WTC11 (cell line): ENCODE measurements at regions not wholly inside any gene's neighbourhood (a gene's known extent, or its start where the extent isn't known, plus 50 kb on each side); places are given as distances from the start of the nearest gene placed in this dataset.

Source experiments
- ATAC-seq: fragments of 200-7000 bp; cut with Tn5 transposase; 2 replicates; pipeline ENCODE4 v1.10.0; 2021; ENCODE audit warnings: mild to moderate bottlenecking, moderate library complexity
- CTCF ChIA-PET: fragments of 300-600 bp; sonication (Branson Sonifier 250); formaldehyde crosslinking; loops from one replicate; lab custom pipeline; 2021; ENCODE audit warnings: antibody characterized with exemption; lab: Charles Lee
- POLR2A ChIA-PET: fragments of 350-600 bp; sonication (Branson Sonifier 250); formaldehyde crosslinking; loops from one replicate; lab custom pipeline; 2021; ENCODE audit warnings: antibody characterized with exemption; lab: Charles Lee
- DNase-seq: peaks from one replicate; pipeline ENCODE4 v3.0.0; 2021; ENCODE audit warnings: low spot score
- H3K27ac Mint-ChIP-seq: 2 replicates; pipeline ENCODE4 v1.8.0; 2021; ENCODE audit warnings: mixed read lengths
- H3K27me3 Mint-ChIP-seq: 2 replicates; pipeline ENCODE4 v1.8.0; 2021; ENCODE audit warnings: low read depth, mild to moderate bottlenecking, moderate library complexity, mixed read lengths
- H3K36me3 Mint-ChIP-seq: 2 replicates; pipeline ENCODE4 v1.8.0; 2021; ENCODE audit warnings: mixed read lengths
- H3K4me1 Mint-ChIP-seq: 2 replicates; pipeline ENCODE4 v1.8.0; 2022; ENCODE audit warnings: mixed read lengths
- H3K4me3 Mint-ChIP-seq: 2 replicates; pipeline ENCODE4 v1.8.0; 2021; ENCODE audit warnings: mild to moderate bottlenecking, moderate library complexity, mixed read lengths
- H3K9me3 Mint-ChIP-seq: 2 replicates; pipeline ENCODE4 v1.8.0; 2021; ENCODE audit warnings: mixed read lengths
- CBFB ChIP-seq: sonication (generic); formaldehyde crosslinking; IDR thresholded peaks from 2 replicates; pipeline ENCODE4 v1.8.1; 2022; ENCODE audit warnings: mild to moderate bottlenecking, low read depth, missing genetic modification reagents
- E2F1 ChIP-seq: sonication (generic); formaldehyde crosslinking; IDR thresholded peaks from 2 replicates; pipeline ENCODE4 v1.8.0; 2022; ENCODE audit warnings: mild to moderate bottlenecking, missing genetic modification reagents
- E2F5 ChIP-seq: sonication (generic); formaldehyde crosslinking; IDR thresholded peaks from 2 replicates; pipeline ENCODE4 v1.8.1; 2022; ENCODE audit warnings: mild to moderate bottlenecking, moderate library complexity, missing genetic modification reagents
- ELF4 ChIP-seq: sonication (generic); formaldehyde crosslinking; IDR thresholded peaks from 2 replicates; pipeline ENCODE4 v1.8.1; 2022; ENCODE audit warnings: low read depth, mild to moderate bottlenecking, moderate library complexity, missing genetic modification reagents
- FOXJ3 ChIP-seq: sonication (generic); formaldehyde crosslinking; IDR thresholded peaks from 2 replicates; pipeline ENCODE4 v1.9.0; 2021; ENCODE audit warnings: missing genetic modification reagents, mild to moderate bottlenecking, borderline replicate concordance
- FOXP1 ChIP-seq: sonication (generic); formaldehyde crosslinking; IDR thresholded peaks from 2 replicates; pipeline ENCODE4 v1.8.0; 2022; ENCODE audit warnings: missing genetic modification reagents, mild to moderate bottlenecking, moderate library complexity, borderline replicate concordance
- JUN ChIP-seq: sonication (generic); formaldehyde crosslinking; IDR thresholded peaks from 2 replicates; pipeline ENCODE4 v1.8.0; 2023; ENCODE audit warnings: mild to moderate bottlenecking, missing genetic modification reagents
- MXD4 ChIP-seq: fragments of 250-450 bp; sonication (Bioruptor Pico); IDR thresholded peaks from 2 replicates; pipeline ENCODE4 v1.8.0; 2021; ENCODE audit warnings: mild to moderate bottlenecking, moderate library complexity, borderline replicate concordance
- NR2C2 ChIP-seq: sonication (generic); formaldehyde crosslinking; IDR thresholded peaks from 2 replicates; pipeline ENCODE4 v1.8.0; 2022; ENCODE audit warnings: mild to moderate bottlenecking, missing genetic modification reagents
- RELA ChIP-seq: sonication (generic); formaldehyde crosslinking; IDR thresholded peaks from 2 replicates; pipeline ENCODE4 v1.8.1; 2022; ENCODE audit warnings: missing genetic modification reagents, mild to moderate bottlenecking, borderline replicate concordance
- ZNF232 ChIP-seq: sonication (generic); formaldehyde crosslinking; IDR thresholded peaks from 2 replicates; pipeline ENCODE4 v1.8.0; 2022; ENCODE audit warnings: mild to moderate bottlenecking, missing genetic modification reagents
- TF ChIP-seq, protein P1 (sequence below): sonication (generic); formaldehyde crosslinking; IDR thresholded peaks from 2 replicates; pipeline ENCODE4 v1.8.0; 2022; ENCODE audit warnings: missing genetic modification reagents
- TF ChIP-seq, protein P2 (sequence below): sonication (generic); formaldehyde crosslinking; IDR thresholded peaks from 2 replicates; pipeline ENCODE4 v1.8.0; 2022; ENCODE audit warnings: mild to moderate bottlenecking, missing genetic modification reagents
- TF ChIP-seq, protein P3 (sequence below): sonication (generic); formaldehyde crosslinking; IDR thresholded peaks from 2 replicates; pipeline ENCODE4 v1.8.1; 2023; ENCODE audit warnings: mild to moderate bottlenecking, missing genetic modification reagents
- TF ChIP-seq, protein P4 (sequence below): sonication (generic); formaldehyde crosslinking; IDR thresholded peaks from 2 replicates; pipeline ENCODE4 v1.8.1; 2023; ENCODE audit warnings: mild to moderate bottlenecking, missing genetic modification reagents, borderline replicate concordance

DNA sequence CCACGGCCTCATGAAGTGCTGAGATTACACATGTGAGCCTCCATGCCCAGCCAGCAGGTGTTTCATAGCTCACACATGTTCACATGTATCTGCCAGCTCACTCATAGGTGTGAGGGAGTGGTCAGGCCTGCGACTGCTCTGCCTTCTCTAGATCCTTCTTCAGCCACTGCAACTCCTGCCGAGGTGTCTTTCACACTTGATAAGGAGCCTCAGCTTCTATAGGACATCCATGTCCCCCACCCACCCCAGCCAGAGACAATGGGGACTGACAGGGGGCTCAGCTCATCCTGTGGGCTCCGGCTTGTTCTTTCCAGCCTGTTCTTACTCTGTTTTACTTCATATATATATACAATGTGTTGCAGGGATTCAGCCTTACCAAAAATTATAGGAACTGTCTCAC lies 286.5 kb upstream of the MGAT5 start:
- ChIA-PET CTCF (no interaction called here), POLR2A (no interaction called here)
- no peak overlapping the region for H3K4me3 Mint-ChIP-seq
- no peaks in the 10 kb centered on the region for H3K36me3 Mint-ChIP-seq
- no peaks in the 10 kb centered on the region for H3K27me3 Mint-ChIP-seq
- TF ChIP-seq MXD4 (CRISPR knock-in tag) = no peak
- TF ChIP-seq, protein P1, sequence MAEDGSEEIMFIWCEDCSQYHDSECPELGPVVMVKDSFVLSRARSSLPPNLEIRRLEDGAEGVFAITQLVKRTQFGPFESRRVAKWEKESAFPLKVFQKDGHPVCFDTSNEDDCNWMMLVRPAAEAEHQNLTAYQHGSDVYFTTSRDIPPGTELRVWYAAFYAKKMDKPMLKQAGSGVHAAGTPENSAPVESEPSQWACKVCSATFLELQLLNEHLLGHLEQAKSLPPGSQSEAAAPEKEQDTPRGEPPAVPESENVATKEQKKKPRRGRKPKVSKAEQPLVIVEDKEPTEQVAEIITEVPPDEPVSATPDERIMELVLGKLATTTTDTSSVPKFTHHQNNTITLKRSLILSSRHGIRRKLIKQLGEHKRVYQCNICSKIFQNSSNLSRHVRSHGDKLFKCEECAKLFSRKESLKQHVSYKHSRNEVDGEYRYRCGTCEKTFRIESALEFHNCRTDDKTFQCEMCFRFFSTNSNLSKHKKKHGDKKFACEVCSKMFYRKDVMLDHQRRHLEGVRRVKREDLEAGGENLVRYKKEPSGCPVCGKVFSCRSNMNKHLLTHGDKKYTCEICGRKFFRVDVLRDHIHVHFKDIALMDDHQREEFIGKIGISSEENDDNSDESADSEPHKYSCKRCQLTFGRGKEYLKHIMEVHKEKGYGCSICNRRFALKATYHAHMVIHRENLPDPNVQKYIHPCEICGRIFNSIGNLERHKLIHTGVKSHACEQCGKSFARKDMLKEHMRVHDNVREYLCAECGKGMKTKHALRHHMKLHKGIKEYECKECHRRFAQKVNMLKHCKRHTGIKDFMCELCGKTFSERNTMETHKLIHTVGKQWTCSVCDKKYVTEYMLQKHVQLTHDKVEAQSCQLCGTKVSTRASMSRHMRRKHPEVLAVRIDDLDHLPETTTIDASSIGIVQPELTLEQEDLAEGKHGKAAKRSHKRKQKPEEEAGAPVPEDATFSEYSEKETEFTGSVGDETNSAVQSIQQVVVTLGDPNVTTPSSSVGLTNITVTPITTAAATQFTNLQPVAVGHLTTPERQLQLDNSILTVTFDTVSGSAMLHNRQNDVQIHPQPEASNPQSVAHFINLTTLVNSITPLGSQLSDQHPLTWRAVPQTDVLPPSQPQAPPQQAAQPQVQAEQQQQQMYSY = no peak
- TF ChIP-seq E2F5 (CRISPR knock-in tag) = no peak
- TF ChIP-seq JUN (CRISPR knock-in tag) = no peak
- no peak for TF ChIP-seq E2F1
- TF ChIP-seq ZNF232 (CRISPR knock-in tag) = no peak
- H3K9me3 Mint-ChIP-seq = peaks cover 5% of the 10 kb centered on the region; the same call in 1 of the 2 replicates
- no peak for ATAC-seq
- no peak for DNase-seq
- no peak overlapping the region for H3K27ac Mint-ChIP-seq
- peaks cover 17% of the 10 kb centered on the region for H3K4me1 Mint-ChIP-seq

DNA sequence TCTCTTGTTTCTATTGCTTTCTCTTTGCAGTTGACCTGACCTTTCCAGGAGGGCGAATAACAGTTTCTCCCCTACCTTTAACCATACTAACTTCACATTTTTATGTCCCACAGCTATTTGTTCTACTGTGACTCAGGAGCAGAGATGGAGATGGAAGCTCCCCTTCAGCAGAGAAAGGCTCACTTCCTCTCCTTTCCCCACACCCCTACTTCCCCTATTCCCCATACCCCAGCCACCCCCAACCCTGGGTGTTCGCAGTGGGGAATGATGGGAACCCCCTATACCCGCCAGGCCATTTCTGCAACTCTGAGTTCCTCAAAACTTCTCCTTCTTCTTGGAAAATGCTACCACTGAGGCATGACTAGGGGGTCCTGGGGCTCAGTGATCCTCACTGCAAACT lies 285.4 kb upstream of the MGAT5 start:
- TF ChIP-seq, protein P2, sequence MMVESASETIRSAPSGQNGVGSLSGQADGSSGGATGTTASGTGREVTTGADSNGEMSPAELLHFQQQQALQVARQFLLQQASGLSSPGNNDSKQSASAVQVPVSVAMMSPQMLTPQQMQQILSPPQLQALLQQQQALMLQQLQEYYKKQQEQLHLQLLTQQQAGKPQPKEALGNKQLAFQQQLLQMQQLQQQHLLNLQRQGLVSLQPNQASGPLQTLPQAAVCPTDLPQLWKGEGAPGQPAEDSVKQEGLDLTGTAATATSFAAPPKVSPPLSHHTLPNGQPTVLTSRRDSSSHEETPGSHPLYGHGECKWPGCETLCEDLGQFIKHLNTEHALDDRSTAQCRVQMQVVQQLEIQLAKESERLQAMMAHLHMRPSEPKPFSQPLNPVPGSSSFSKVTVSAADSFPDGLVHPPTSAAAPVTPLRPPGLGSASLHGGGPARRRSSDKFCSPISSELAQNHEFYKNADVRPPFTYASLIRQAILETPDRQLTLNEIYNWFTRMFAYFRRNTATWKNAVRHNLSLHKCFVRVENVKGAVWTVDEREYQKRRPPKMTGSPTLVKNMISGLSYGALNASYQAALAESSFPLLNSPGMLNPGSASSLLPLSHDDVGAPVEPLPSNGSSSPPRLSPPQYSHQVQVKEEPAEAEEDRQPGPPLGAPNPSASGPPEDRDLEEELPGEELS (CRISPR knock-in tag) = no peak
- no peak for TF ChIP-seq CBFB (CRISPR knock-in tag)
- TF ChIP-seq RELA (CRISPR knock-in tag) = no peak
- TF ChIP-seq ELF4 (CRISPR knock-in tag) = no peak
- TF ChIP-seq, protein P3, sequence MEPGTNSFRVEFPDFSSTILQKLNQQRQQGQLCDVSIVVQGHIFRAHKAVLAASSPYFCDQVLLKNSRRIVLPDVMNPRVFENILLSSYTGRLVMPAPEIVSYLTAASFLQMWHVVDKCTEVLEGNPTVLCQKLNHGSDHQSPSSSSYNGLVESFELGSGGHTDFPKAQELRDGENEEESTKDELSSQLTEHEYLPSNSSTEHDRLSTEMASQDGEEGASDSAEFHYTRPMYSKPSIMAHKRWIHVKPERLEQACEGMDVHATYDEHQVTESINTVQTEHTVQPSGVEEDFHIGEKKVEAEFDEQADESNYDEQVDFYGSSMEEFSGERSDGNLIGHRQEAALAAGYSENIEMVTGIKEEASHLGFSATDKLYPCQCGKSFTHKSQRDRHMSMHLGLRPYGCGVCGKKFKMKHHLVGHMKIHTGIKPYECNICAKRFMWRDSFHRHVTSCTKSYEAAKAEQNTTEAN (CRISPR knock-in tag) = no peak
- DNase-seq (no peak), ATAC-seq (no peak)
- Mint-ChIP-seq H3K9me3 (peaks cover 2% of the 10 kb centered on the region; the same call in 1 of the 2 replicates), H3K27me3 (no peaks in the 10 kb centered on the region), H3K27ac (no peak overlapping the region), H3K36me3 (no peaks in the 10 kb centered on the region), H3K4me3 (no peak overlapping the region), H3K4me1 (peaks cover 17% of the 10 kb centered on the region)
- CTCF ChIA-PET = no interaction called here
- POLR2A ChIA-PET = no interaction called here

DNA sequence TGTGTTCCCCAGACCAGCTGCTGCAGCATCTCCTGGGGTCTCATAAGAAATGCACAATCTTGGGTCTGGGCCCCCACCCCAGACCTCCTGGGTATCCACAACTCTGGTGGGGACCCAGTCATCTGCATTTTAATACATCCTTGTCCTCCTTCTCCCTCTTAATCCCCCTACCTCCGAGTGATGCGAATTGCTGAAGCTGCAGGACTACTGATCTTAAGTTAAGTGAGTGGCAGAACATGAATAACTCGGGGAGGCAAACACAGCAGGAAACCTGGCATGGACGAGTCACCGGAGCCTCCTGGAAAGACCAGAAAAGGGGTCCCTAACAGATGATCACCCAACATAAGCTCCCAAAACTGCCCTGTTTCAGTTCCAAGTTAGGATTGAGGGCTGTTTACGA lies 283.2 kb upstream of the MGAT5 start:
- TF ChIP-seq FOXJ3 (CRISPR knock-in tag) (no peak), E2F5 (CRISPR knock-in tag) (no peak), FOXP1 (no peak), NR2C2 (CRISPR knock-in tag) (no peak)
- TF ChIP-seq, protein P4, sequence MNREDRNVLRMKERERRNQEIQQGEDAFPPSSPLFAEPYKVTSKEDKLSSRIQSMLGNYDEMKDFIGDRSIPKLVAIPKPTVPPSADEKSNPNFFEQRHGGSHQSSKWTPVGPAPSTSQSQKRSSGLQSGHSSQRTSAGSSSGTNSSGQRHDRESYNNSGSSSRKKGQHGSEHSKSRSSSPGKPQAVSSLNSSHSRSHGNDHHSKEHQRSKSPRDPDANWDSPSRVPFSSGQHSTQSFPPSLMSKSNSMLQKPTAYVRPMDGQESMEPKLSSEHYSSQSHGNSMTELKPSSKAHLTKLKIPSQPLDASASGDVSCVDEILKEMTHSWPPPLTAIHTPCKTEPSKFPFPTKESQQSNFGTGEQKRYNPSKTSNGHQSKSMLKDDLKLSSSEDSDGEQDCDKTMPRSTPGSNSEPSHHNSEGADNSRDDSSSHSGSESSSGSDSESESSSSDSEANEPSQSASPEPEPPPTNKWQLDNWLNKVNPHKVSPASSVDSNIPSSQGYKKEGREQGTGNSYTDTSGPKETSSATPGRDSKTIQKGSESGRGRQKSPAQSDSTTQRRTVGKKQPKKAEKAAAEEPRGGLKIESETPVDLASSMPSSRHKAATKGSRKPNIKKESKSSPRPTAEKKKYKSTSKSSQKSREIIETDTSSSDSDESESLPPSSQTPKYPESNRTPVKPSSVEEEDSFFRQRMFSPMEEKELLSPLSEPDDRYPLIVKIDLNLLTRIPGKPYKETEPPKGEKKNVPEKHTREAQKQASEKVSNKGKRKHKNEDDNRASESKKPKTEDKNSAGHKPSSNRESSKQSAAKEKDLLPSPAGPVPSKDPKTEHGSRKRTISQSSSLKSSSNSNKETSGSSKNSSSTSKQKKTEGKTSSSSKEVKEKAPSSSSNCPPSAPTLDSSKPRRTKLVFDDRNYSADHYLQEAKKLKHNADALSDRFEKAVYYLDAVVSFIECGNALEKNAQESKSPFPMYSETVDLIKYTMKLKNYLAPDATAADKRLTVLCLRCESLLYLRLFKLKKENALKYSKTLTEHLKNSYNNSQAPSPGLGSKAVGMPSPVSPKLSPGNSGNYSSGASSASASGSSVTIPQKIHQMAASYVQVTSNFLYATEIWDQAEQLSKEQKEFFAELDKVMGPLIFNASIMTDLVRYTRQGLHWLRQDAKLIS (CRISPR knock-in tag) = no peak
- H3K27ac Mint-ChIP-seq = no peak overlapping the region
- H3K27me3 Mint-ChIP-seq = no peaks in the 10 kb centered on the region
- H3K36me3 Mint-ChIP-seq = no peaks in the 10 kb centered on the region
- peaks cover 17% of the 10 kb centered on the region for H3K4me1 Mint-ChIP-seq
- ChIA-PET CTCF (interaction anchor here (1.2 to 2.9 kb wide), 2 partner anchors 84 to 480 kb away, joined by 6 to 7 read pairs; no protein-coding TSS in a partner anchor), POLR2A (no interaction called here)
- H3K9me3 Mint-ChIP-seq = no peaks in the 10 kb centered on the region
- ATAC-seq = no peak
- DNase-seq = no peak
- no peak overlapping the region for H3K4me3 Mint-ChIP-seq
